ENCODE measurements at regions not wholly inside any gene's neighbourhood (a gene's known extent, or its start where the extent isn't known, plus 50 kb on each side); places are given as distances from the start of the nearest gene placed in this dataset.

DNA sequence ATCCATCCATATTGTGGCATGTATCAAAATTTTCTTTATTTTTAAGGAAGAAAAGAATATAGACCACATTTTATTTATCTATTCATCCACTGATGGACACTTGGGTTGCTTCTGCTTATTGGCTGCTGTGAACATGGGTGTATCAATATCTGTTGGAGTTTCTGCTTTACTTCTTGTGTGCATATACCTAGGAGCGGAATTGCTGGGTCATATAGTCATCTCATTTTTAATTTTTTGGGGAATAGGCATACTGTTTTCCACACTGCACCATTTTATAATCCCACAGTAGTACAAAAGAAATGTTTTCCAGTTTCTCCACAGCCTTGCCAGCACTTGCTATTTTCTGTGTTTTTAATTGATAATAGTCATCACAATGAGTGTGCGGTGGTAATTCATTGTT is 197.2 kb downstream of the ACKR3 start:
- TF ChIP-seq CTCF (conservative IDR thresholded peaks at IDR 0.05): no peak
- TF ChIP-seq EZH2 (IDR thresholded peaks at IDR 0.05; ENCODE audit: low read depth): no peak
